ENCODE measurements at regions not wholly inside any gene's neighbourhood (a gene's known extent, or its start where the extent isn't known, plus 50 kb on each side); places are given as distances from the start of the nearest gene placed in this dataset.
"Not testable (repeated sequence)": the region's sequence is repeated elsewhere in the genome, so short reads cannot be mapped to it uniquely, and the experiment has no call there.

DNA sequence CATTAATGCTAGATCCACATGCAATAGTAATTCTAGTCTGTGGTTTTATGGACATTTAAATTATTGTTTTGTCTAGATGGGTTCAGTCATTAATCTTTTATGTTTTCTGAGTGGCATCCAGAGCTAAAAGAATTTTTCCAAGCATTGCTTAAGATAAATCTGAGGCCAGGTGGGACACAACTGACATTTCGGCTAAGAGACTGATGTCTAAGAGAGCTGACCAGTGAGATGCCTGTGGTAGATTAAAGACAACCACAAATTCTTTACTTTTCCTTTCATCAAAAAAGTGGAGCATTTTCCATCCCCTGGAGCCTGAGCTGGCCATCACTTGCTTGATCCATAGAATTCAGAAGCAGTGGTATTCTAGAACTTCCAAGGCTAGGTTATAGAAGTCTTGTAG, 182.2 kb downstream of the NRP2 start (continued):
- TF ChIP-seq ZNF747 (tag by site-specific recombination; IDR thresholded peaks at IDR 0.05) (no peak), SALL2 (tag by site-specific recombination; IDR thresholded peaks at IDR 0.05; ENCODE audit: borderline replicate concordance) (no peak)

DNA sequence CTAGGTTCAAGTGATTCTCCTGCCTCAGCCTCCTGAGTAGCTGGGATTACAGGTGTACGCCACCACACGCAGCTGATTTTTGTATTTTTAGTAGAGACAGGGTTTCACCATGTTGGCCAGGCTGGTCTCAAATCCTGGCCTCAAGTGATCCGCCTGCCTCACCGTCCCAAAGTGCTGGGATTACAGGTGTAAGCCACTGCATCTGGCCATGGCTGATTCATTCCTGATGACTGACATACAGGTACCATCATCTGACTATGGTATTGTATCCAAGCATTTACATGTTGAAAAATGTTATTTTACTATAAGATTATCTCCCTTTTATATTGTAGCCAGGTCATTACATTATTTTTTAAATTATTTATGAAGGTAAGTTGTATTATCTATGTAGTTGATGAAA, 180.5 kb downstream of the NRP2 start:
- H3K4me3 ChIP-seq (ENCODE audit: low read depth, low read length); H3K9me3 ChIP-seq (ENCODE audit: control insufficient read depth, insufficient read depth, low read depth, low read length); H3K36me3 ChIP-seq (ENCODE audit: control insufficient read depth in 2 of 2, insufficient read depth in 1 of 2, low read length in 2 of 2); H3K27ac ChIP-seq (ENCODE audit: extremely low read depth, low read depth, low read length); H3K4me1 ChIP-seq (ENCODE audit: control insufficient read depth, insufficient read depth, low read length); POLR2A ChIA-PET: not testable (repeated sequence)
- CTCF ChIA-PET: interaction anchor here (1.1 kb wide), 1 partner anchor 63 kb away, joined by 3 read pairs; no protein-coding TSS in a partner anchor

DNA sequence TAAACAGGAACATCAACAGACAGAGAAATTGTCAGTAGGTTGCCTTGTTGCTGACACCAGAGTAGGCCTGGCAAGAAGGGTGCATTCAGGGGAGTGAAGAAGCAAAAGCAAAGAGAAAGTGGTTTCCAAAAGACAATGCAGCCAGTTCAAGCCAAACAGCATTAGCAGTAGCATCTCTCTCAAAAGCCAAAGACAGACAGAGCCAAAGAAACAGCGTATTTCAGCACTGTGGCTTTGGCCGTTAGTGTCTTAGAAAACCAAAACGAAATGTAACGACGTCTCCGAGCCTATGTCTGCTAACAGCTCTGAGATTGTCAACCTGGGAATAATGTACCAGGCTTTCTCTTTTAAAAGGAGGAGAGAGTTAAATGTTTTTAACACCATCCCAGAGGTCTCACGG, 178.6 kb downstream of the NRP2 start:
- H3K27ac ChIP-seq (ENCODE audit: extremely low read depth, low read depth, low read length): no peak overlapping the region
- ChIA-PET POLR2A (no interaction called here), CTCF (interaction anchor here (1.6 kb wide), 1 partner anchor 84 kb away, joined by 4 read pairs; no protein-coding TSS in a partner anchor)
- peaks cover 1% of the 10 kb centered on the region; the same call in 1 of the 2 replicates for H3K4me1 ChIP-seq (ENCODE audit: control insufficient read depth, insufficient read depth, low read length)
- H3K9me3 ChIP-seq (ENCODE audit: control insufficient read depth, insufficient read depth, low read depth, low read length): no peaks in the 10 kb centered on the region
- TF ChIP-seq, protein P1, sequence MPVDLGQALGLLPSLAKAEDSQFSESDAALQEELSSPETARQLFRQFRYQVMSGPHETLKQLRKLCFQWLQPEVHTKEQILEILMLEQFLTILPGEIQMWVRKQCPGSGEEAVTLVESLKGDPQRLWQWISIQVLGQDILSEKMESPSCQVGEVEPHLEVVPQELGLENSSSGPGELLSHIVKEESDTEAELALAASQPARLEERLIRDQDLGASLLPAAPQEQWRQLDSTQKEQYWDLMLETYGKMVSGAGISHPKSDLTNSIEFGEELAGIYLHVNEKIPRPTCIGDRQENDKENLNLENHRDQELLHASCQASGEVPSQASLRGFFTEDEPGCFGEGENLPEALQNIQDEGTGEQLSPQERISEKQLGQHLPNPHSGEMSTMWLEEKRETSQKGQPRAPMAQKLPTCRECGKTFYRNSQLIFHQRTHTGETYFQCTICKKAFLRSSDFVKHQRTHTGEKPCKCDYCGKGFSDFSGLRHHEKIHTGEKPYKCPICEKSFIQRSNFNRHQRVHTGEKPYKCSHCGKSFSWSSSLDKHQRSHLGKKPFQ (tag by site-specific recombination; IDR thresholded peaks at IDR 0.05): no peak
- TF ChIP-seq ZSCAN16 (tag by site-specific recombination; IDR thresholded peaks at IDR 0.05) (no peak), ZNF138 (tag by site-specific recombination; IDR thresholded peaks at IDR 0.05; ENCODE audit: borderline replicate concordance) (no peak)
- no peak overlapping the region for H3K4me3 ChIP-seq (ENCODE audit: low read depth, low read length)
- H3K36me3 ChIP-seq (ENCODE audit: control insufficient read depth in 2 of 2, insufficient read depth in 1 of 2, low read length in 2 of 2): no peaks in the 10 kb centered on the region

DNA sequence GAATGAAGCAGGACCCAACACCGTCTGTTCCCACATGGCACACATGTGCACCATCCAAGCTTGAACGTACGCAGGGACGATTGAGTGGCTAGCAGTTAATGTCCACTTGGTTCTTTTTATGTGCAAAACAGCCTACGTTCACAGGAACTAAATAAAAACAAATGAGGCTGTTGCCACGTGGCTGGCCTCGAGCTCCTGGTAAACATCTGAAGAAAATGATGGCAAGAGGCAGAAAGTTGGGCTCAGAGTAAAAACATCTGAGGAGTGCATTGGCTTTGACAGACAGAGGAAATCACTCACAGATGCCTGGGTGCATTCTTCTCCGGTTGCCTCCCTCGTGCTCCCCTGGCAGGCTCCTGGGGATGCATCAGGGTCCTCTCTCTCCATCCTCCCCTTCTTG, 177.9 kb downstream of the NRP2 start:
- TF ChIP-seq ZNF19 (tag by site-specific recombination; IDR thresholded peaks at IDR 0.05; ENCODE audit: low read depth) (no peak), ZNF510 (tag by site-specific recombination; IDR thresholded peaks at IDR 0.05; ENCODE audit: insufficient replicate concordance) (no peak), ZFHX2 (tag by site-specific recombination; conservative IDR thresholded peaks at IDR 0.05) (no peak), ZBTB17 (tag by site-specific recombination; IDR thresholded peaks at IDR 0.05) (no peak), ZSCAN23 (tag by site-specific recombination; IDR thresholded peaks at IDR 0.05) (no peak), ZNF169 (tag by site-specific recombination; IDR thresholded peaks at IDR 0.05) (no peak), ZFP3 (tag by site-specific recombination; IDR thresholded peaks at IDR 0.05; ENCODE audit: low read depth) (no peak), SP7 (tag by site-specific recombination; IDR thresholded peaks at IDR 0.05) (no peak), ZNF248 (tag by site-specific recombination; IDR thresholded peaks at IDR 0.05) (no peak), ZNF426 (tag by site-specific recombination; IDR thresholded peaks at IDR 0.05) (no peak), ZNF530 (tag by site-specific recombination; IDR thresholded peaks at IDR 0.05; ENCODE audit: low read depth) (no peak), TCF7L2 (IDR thresholded peaks at IDR 0.05; ENCODE audit: borderline replicate concordance, low read depth, low read length) (no peak), ZEB2 (tag by site-specific recombination; IDR thresholded peaks at IDR 0.05) (no peak), ZNF202 (tag by site-specific recombination; IDR thresholded peaks at IDR 0.05; ENCODE audit: borderline replicate concordance) (no peak), ZNF121 (tag by site-specific recombination; IDR thresholded peaks at IDR 0.05) (no peak), ZFP69B (tag by site-specific recombination; IDR thresholded peaks at IDR 0.05) (no peak), ZNF654 (tag by site-specific recombination; IDR thresholded peaks at IDR 0.05; ENCODE audit: low read depth) (no peak)
- TF ChIP-seq, protein P2, sequence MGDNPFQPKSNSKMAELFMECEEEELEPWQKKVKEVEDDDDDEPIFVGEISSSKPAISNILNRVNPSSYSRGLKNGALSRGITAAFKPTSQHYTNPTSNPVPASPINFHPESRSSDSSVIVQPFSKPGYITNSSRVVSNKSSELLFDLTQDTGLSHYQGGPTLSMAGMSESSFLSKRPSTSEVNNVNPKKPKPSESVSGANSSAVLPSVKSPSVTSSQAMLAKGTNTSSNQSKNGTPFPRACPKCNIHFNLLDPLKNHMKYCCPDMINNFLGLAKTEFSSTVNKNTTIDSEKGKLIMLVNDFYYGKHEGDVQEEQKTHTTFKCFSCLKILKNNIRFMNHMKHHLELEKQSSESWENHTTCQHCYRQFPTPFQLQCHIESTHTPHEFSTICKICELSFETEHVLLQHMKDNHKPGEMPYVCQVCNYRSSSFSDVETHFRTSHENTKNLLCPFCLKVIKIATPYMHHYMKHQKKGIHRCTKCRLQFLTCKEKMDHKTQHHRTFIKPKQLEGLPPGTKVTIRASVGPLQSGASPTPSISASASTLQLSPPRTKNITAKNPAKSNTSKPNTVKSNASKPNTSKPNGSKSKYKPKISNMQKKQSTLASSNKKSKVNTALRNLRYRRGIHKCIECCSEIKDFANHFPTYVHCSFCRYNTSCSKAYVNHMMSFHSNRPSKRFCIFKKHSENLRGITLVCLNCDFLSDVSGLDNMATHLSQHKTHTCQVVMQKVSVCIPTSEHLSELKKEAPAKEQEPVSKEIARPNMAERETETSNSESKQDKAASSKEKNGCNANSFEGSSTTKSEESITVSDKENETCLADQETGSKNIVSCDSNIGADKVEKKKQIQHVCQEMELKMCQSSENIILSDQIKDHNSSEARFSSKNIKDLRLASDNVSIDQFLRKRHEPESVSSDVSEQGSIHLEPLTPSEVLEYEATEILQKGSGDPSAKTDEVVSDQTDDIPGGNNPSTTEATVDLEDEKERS (tag by site-specific recombination; IDR thresholded peaks at IDR 0.05): no peak
- TF ChIP-seq, protein P3, sequence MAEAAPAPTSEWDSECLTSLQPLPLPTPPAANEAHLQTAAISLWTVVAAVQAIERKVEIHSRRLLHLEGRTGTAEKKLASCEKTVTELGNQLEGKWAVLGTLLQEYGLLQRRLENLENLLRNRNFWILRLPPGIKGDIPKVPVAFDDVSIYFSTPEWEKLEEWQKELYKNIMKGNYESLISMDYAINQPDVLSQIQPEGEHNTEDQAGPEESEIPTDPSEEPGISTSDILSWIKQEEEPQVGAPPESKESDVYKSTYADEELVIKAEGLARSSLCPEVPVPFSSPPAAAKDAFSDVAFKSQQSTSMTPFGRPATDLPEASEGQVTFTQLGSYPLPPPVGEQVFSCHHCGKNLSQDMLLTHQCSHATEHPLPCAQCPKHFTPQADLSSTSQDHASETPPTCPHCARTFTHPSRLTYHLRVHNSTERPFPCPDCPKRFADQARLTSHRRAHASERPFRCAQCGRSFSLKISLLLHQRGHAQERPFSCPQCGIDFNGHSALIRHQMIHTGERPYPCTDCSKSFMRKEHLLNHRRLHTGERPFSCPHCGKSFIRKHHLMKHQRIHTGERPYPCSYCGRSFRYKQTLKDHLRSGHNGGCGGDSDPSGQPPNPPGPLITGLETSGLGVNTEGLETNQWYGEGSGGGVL (tag by site-specific recombination; IDR thresholded peaks at IDR 0.05): no peak
- ChIA-PET CTCF (interaction anchor here (1.6 kb wide), 1 partner anchor 83 kb away, joined by 4 read pairs; no protein-coding TSS in a partner anchor), POLR2A (no interaction called here)
- no peaks in the 10 kb centered on the region for H3K9me3 ChIP-seq (ENCODE audit: control insufficient read depth, insufficient read depth, low read depth, low read length)
- H3K36me3 ChIP-seq (ENCODE audit: control insufficient read depth in 2 of 2, insufficient read depth in 1 of 2, low read length in 2 of 2): no peaks in the 10 kb centered on the region
- H3K4me1 ChIP-seq (ENCODE audit: control insufficient read depth, insufficient read depth, low read length): no peaks in the 10 kb centered on the region
- H3K27ac ChIP-seq (ENCODE audit: extremely low read depth, low read depth, low read length): no peak overlapping the region
- no peak overlapping the region for H3K4me3 ChIP-seq (ENCODE audit: low read depth, low read length)
